ENCODE measurements at regions not wholly inside any gene's neighbourhood (a gene's known extent, or its start where the extent isn't known, plus 50 kb on each side); places are given as distances from the start of the nearest gene placed in this dataset.
A peak's percentile ranks its signal among the peaks of the same experiment; 100 is the strongest.
"Not testable (repeated sequence)": the region's sequence is repeated elsewhere in the genome, so short reads cannot be mapped to it uniquely, and the experiment has no call there.

DNA sequence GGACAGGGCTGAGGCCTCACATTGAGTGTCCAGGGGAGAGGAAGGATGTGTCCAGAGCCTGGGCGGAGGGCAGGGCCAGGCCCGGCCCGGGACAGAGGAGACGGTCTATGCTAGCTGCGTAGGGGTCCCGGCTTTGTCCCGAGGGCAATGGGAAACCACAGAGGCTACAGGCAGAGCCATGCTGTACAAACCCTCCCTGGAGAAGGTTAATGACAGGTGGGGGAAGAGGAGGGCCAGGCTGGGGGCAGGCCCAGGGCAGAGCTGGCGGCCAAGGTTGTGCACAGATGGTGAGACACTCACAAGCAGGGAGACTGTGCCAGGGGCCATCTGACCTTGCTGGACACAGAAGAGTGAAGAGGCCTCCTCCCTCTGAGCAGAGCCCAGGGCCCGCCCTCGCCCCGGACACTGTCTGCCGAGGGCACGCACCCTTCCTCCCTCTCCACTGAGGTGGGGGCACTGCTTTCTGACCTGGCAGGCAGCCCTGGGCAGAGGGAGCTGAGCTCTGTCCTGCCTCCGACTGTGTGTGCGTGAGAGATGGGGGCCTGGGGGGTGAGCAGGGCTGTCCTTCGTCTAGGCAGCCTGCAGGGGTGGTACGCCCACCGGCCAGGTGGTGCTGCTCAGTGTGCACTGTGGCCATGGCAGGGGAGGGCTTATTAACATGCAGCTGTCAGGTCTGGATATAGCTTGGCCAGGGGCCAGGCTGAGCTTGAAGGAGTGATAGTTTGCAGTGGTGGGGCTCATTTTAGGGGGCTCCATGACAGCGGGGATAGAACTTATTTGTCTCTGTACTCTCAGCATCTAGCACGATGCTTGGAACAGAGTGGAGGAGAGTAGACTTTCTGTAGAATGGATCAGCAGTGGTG lies 75.7 kb upstream of the LRPAP1 start:
- peak; percentile 67 for DNase-seq (ENCODE audit: low spot score)
- intact Hi-C loops (cut with DNase I) = no loop called here

- intact Hi-C loops (cut with DNase I) = not testable (repeated sequence)
- DNase-seq (ENCODE audit: low spot score) = peak; percentile 41
Observed at GRCh38 chr4:3606850-3607249, 74.6 kb upstream of the LRPAP1 start.

GRCh38 chr4:3606271-3606670 lies 74.0 kb upstream of the LRPAP1 start:
- intact Hi-C loops (cut with DNase I); DNase-seq (ENCODE audit: low spot score): not testable (repeated sequence)

- no peak for DNase-seq (ENCODE audit: low spot score)
- intact Hi-C loops (cut with DNase I) = no loop called here
Observed at GRCh38 chr4:3605491-3605890, 73.3 kb upstream of the LRPAP1 start.

GRCh38 chr4:3602886-3603645 lies 70.8 kb upstream of the LRPAP1 start:
- DNase-seq (ENCODE audit: low spot score); intact Hi-C loops (cut with DNase I): not testable (repeated sequence)

GRCh38 chr4:3601992-3602391 lies 69.8 kb upstream of the LRPAP1 start:
- no peak for DNase-seq (ENCODE audit: low spot score)
- intact Hi-C loops (cut with DNase I) = no loop called here

DNA sequence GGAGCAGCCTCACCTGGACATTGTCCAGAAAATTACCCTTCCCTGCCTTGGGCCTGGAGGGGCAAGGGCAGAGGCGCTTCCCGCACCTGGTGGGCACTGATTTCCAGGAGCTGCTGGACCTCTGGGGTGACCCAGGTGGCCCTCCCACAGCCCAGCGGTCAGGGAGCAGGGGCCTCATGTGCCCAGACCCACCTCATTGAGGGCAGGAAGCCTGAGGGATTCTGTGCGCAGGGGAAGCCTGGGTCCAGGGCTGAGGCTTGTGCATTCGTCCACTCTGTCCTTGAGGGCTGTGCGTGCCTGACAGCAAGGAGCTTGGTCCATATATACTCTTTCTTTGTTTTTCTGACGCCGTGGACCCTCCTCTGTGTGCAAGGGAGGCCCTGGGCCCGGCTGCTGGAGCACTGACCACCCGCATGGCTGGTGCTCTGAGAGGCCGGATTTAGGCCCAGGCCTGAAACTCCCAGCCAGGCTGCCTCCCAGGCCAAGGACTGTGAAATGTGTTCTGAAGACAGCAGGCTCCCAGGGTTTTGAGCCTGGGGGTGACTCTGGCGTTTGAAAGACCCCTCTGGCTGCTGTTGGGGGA lies 69.0 kb upstream of the LRPAP1 start:
- intact Hi-C loops (cut with DNase I); DNase-seq (ENCODE audit: low spot score): not testable (repeated sequence)

DNA sequence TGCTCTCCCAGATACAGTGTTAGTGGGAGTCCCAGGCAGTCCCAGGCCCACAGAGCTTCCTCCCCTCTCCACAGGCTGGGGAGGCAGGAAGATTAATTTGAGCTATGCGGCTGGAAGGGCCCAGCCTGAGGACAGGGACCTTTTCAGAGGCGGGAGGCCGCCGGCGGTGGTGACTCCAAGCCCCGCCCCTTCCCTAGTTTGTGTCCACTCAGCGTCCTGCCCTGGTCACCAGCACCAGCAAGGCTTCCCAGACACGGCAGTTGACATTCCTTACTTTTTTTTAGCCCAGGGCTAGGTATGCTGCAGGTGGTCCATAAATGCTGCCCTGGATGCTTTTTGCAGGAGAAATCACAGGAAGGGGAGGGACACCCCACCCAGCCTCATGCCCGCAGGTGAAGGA lies 67.7 kb upstream of the LRPAP1 start:
- no peak for DNase-seq (ENCODE audit: low spot score)
- intact Hi-C loops (cut with DNase I) = no loop called here

GRCh38 chr4:3598695-3599227 lies 66.5 kb upstream of the LRPAP1 start:
- DNase-seq (ENCODE audit: low spot score) = no peak
- intact Hi-C loops (cut with DNase I) = no loop called here

GRCh38 chr4:3597896-3598505 lies 65.8 kb upstream of the LRPAP1 start:
- intact Hi-C loops (cut with DNase I); DNase-seq (ENCODE audit: low spot score): not testable (repeated sequence)

GRCh38 chr4:3596957-3597733 lies 64.9 kb upstream of the LRPAP1 start:
- intact Hi-C loops (cut with DNase I); DNase-seq (ENCODE audit: low spot score): not testable (repeated sequence)

- DNase-seq (ENCODE audit: low spot score); intact Hi-C loops (cut with DNase I): not testable (repeated sequence)
Observed at GRCh38 chr4:3595627-3596291, 63.5 kb upstream of the LRPAP1 start.

DNA sequence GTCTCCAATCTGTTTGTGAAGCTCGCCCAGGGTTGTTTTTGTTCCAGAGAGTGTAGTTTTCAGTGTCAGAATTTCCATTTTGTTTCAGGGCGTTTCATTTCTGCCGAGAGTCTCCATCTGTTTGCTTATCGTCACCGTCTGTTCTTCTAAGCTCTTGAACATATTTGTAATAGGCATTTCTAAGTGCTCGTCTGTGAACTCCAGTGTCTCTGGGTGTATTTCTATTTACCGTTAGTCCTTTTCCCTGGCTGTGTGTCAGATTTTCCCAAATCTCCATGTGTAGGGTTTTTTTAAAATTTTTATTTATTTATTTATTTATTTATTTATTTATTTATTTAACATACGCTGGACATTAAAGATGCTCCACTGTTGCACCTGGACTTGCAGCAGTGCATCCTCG lies 62.5 kb upstream of the LRPAP1 start:
- intact Hi-C loops (cut with DNase I); DNase-seq (ENCODE audit: low spot score): not testable (repeated sequence)

- intact Hi-C loops (cut with DNase I) = not testable (repeated sequence)
- DNase-seq (ENCODE audit: low spot score) = peak; percentile 29
Observed at GRCh38 chr4:3589946-3590924, 58.0 kb upstream of the LRPAP1 start.

- intact Hi-C loops (cut with DNase I) = not testable (repeated sequence)
- peak; percentile 41 for DNase-seq (ENCODE audit: low spot score)
Observed at GRCh38 chr4:3589379-3589778, 57.2 kb upstream of the LRPAP1 start.

GRCh38 chr4:3588517-3589194 lies 56.4 kb upstream of the LRPAP1 start:
- intact Hi-C loops (cut with DNase I) = not testable (repeated sequence)
- peak; percentile 38 for DNase-seq (ENCODE audit: low spot score)

DNA sequence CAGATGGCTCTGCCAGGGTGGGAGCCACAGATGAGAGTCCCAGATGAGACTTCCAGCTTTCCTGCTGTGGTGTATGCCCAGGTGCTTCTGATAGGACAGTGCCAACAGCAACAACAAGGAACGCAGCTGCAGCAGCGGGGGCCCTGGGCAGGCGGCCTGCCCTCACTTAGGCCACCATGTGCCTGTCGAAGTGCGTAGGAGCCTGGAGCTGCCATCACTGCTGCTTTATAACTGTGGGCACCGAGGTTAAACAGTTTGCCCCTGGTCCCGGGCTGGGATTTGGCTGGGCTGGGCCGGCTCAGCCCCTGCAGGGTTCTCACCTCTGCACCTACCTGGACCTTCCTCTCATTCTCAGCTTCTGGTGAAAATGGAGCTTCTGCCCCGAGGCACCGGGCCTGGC lies 54.4 kb upstream of the LRPAP1 start:
- intact Hi-C loops (cut with DNase I); DNase-seq (ENCODE audit: low spot score): not testable (repeated sequence)

Data from cardiac septum (tissue), 1 donor.